HG02981 (cell line): ENCODE measurements at regions not wholly inside any gene's neighbourhood (a gene's known extent, or its start where the extent isn't known, plus 50 kb on each side); places are given as distances from the start of the nearest gene placed in this dataset.
"Not testable (repeated sequence)": the region's sequence is repeated elsewhere in the genome, so short reads cannot be mapped to it uniquely, and the experiment has no call there.

ENCODE experiments used
- ATAC-seq: cut with Tn5 transposase; IDR thresholded peaks from one replicate; pipeline ENCODE4 v1.9.1; 2021; ENCODE audit warnings: mild to moderate bottlenecking, moderate library complexity; ENCODE audit not compliant: unreplicated experiment

- not testable (repeated sequence) for ATAC-seq
Measured at GRCh38 chr1:199930067-199930466, 97.4 kb upstream of the NR5A2 start.

- ATAC-seq = no peak
Measured at GRCh38 chr1:199931666-199932377, 95.7 kb upstream of the NR5A2 start.

- no peak for ATAC-seq
Measured at GRCh38 chr1:199932462-199932861, 95.0 kb upstream of the NR5A2 start.

GRCh38 chr1:199936441-199936840, 91.1 kb upstream of the NR5A2 start:
- no peak for ATAC-seq

- no peak for ATAC-seq
Measured at GRCh38 chr1:199937161-199937560, 90.3 kb upstream of the NR5A2 start.

DNA sequence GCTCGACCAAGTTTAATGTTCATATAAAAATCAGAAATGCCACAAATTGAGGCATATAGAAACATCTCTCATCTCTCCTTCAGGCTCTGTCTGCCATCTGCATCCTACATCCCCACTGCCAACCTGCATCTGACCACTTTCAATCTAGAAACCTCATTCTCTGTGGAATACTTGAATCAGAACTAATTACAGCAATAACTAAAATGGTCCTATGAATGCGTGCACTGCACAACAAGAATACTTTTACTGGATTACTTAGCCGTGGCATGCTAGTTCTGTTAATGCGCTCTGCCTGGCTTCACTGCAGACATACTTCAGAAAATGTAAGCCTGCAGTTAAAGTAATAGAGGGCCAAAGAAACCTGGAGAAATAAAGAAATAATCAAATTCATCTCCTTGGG, 89.8 kb upstream of the NR5A2 start:
- no peak for ATAC-seq

GRCh38 chr1:199944986-199945385, 82.5 kb upstream of the NR5A2 start:
- no peak for ATAC-seq

DNA sequence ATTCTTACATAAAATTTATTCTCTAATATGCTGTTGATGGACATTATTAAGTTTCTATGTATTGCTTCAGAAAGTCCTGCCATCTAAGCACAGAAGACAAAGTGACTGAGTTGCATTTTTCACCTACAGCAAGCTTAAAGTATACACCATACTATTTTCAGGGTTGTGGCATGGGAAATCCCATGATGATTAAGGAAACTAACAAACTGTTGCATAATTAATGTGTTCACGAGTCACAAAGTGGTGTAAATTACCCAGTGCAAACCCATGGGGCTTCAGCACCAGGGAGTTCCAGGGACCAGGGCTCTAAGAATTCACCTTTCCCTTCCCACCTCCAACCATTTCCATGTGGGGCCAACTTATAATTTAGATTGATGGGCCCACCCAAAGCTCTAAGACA, 81.9 kb upstream of the NR5A2 start:
- no peak for ATAC-seq

GRCh38 chr1:199946305-199947155, 81.0 kb upstream of the NR5A2 start:
- ATAC-seq = no peak

- no peak for ATAC-seq
Measured at GRCh38 chr1:199948587-199949280, 78.8 kb upstream of the NR5A2 start.

- not testable (repeated sequence) for ATAC-seq
Measured at GRCh38 chr1:199951005-199951404, 76.5 kb upstream of the NR5A2 start.

GRCh38 chr1:199953651-199954050, 73.9 kb upstream of the NR5A2 start:
- no peak for ATAC-seq

GRCh38 chr1:199954699-199955098, 72.8 kb upstream of the NR5A2 start:
- no peak for ATAC-seq

GRCh38 chr1:199955235-199955634, 72.3 kb upstream of the NR5A2 start:
- no peak for ATAC-seq

DNA sequence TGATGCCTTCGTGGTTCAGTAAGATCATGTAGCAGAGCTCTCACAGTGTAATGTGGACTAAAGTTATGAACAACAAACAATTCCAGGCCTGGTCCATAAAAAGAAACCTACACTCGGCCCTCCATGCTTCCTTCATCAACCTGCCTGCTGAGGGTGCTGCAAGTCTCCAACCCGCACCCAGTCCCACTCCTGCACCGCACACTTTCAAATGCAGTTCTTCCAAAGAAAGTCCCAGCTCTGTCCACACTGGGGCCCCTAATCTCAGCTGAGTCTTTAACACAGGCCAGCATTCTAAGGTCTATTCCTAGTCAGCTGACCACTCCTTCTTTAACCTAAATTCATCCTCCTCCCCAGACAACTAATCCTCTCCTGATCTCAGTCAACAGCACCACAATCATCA, 71.5 kb upstream of the NR5A2 start:
- no peak for ATAC-seq

DNA sequence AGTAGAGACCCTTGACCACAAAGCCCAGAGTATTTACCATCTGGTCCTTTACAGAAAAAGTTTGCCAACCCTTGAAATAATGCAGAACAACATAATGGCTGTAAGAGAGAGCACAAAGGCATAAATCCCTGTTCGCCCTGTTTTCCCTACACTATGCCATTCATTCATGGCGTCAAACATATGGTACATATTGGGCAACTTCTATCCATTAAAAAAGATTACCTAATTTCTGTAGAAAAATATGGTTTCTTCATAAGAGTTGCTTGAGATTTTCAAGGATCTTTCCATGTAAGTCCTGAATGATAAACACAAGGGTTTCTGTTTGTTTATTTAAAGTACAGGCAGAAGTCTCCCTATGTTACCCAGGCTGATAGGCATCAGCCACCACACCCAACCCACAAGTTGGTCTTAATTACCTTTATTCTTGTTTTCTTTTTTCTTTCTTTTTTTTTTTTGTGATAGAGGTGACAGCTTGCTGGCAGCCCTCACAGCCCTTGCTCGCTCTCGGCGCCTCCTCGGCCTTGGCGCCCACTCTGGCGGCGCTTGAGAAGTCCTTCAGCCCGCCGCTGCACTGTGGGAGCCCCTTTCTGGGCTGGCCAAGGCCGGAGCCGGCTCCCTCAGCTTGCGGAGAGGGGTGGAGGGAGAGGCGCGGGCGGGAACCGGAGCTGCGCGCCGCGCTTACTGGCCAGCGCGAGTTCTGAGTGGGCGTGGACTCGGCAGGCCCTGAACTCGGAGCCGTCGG, 68.3 kb upstream of the NR5A2 start:
- ATAC-seq = no peak

GRCh38 chr1:199959775-199960110, 67.8 kb upstream of the NR5A2 start:
- no peak for ATAC-seq

DNA sequence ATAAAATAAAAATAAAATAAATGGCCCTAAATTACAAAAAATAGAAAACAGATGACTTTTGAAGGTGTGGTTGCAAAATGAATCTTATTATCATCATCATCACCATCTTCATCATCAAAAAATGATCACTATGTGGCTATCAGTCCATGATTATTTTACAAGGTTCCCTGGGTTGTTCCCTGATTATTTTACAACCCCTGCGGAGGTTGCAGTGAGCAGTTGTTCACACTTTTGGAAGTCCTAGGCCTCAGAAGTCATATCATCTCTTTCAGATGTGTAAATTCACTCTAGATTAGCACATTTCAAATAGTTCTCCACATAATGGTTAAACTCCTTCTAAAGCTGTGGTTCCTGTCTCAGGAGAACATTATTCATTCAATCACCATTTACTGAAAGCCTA, 57.4 kb upstream of the NR5A2 start:
- no peak for ATAC-seq

GRCh38 chr1:199976496-199977144, 50.9 kb upstream of the NR5A2 start:
- no peak for ATAC-seq
